Suprapubic skin (tissue), 4 donors: ENCODE measurements at regions not wholly inside any gene's neighbourhood (a gene's known extent, or its start where the extent isn't known, plus 50 kb on each side); places are given as distances from the start of the nearest gene placed in this dataset.

Experiments
- DNase-seq, 2 donors: peaks; one replicate each; pipeline ENCODE4 v3.0.0-alpha.2; 2019; ENCODE audit warnings: low spot score in 2 of 2
- H3K27ac ChIP-seq: fragments of 200-600 bp; sonication (generic); one replicate; pipeline ENCODE4 v1.5.1; 2019
- H3K27me3 ChIP-seq: fragments of 200-600 bp; sonication (generic); one replicate; pipeline ENCODE4 v1.5.1; 2019
- H3K36me3 ChIP-seq: fragments of 200-600 bp; sonication (generic); one replicate; pipeline ENCODE4 v1.5.1; 2019
- H3K4me1 ChIP-seq: fragments of 200-600 bp; sonication (generic); one replicate; pipeline ENCODE4 v1.5.1; 2019
- H3K4me3 ChIP-seq: fragments of 200-600 bp; sonication (generic); one replicate; pipeline ENCODE4 v1.5.1; 2019; ENCODE audit warnings: mild to moderate bottlenecking
- H3K9me3 ChIP-seq: fragments of 200-600 bp; sonication (generic); one replicate; pipeline ENCODE4 v1.5.1; 2019
- EP300 ChIP-seq: sonication (generic); formaldehyde crosslinking; IDR thresholded peaks from one replicate; pipeline ENCODE4 v1.6.1; 2017; ENCODE audit warnings: antibody characterized with exemption
- POLR2A ChIP-seq, 2 donors: fragments of 450-650 bp; IDR thresholded peaks; one replicate each; pipeline ENCODE4 v1.6.1; 2017; ENCODE audit warnings: antibody characterized with exemption in 2 of 2, mild to moderate bottlenecking in 2 of 2, moderate library complexity in 2 of 2
- POLR2AphosphoS5 ChIP-seq, 3 donors: sonication (generic); formaldehyde crosslinking; IDR thresholded peaks; one replicate each; pipeline ENCODE4 v1.6.1; 2017; ENCODE audit warnings: antibody characterized with exemption in 3 of 3
- WGBS: methylation state at CpG from one replicate; pipeline ENCODE4 v1.1.5; 2018; 5-methylcytosine and 5-hydroxymethylcytosine counted together
- TF ChIP-seq, protein P1 (sequence below), 2 donors: fragments of 200-600 bp in 1 of 2; fragments of 450-650 bp in 1 of 2; sonication (generic) in 1 of 2; IDR thresholded peaks; one replicate each; pipeline ENCODE4 v1.5.1; 2016 to 2019; ENCODE audit warnings: antibody characterized with exemption in 2 of 2, mild to moderate bottlenecking in 1 of 2, moderate library complexity in 1 of 2

DNA sequence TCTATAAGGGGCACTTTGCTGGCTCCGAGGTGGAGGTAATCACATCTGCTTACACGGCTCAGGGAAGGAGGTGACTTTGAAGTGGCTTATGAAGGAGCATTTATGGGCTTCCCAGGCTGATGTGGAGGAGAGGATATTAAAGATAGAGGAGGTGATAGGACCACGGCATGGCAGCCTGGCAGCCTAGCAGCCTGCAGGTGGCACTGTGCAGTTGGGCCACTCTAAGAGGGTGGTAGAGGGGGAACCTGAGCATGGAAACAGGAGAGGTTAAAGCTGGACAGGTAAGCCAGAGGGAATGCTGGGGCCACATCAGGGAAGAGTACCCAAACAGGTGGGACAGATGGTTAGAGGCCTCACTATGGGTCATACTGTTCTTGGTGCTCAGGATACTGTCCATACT, 375.0 kb downstream of the WDR72 start:
- 61% methylated on average over 3 of the region's 3 CpGs for WGBS
- TF ChIP-seq POLR2AphosphoS5 (IDR thresholded peaks at IDR 0.05), result no peak
- TF ChIP-seq EP300, result no peak
- no peak for TF ChIP-seq POLR2A (IDR thresholded peaks at IDR 0.05)
- TF ChIP-seq, protein P1, sequence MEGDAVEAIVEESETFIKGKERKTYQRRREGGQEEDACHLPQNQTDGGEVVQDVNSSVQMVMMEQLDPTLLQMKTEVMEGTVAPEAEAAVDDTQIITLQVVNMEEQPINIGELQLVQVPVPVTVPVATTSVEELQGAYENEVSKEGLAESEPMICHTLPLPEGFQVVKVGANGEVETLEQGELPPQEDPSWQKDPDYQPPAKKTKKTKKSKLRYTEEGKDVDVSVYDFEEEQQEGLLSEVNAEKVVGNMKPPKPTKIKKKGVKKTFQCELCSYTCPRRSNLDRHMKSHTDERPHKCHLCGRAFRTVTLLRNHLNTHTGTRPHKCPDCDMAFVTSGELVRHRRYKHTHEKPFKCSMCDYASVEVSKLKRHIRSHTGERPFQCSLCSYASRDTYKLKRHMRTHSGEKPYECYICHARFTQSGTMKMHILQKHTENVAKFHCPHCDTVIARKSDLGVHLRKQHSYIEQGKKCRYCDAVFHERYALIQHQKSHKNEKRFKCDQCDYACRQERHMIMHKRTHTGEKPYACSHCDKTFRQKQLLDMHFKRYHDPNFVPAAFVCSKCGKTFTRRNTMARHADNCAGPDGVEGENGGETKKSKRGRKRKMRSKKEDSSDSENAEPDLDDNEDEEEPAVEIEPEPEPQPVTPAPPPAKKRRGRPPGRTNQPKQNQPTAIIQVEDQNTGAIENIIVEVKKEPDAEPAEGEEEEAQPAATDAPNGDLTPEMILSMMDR (IDR thresholded peaks at IDR 0.05), result no peak
- H3K36me3 ChIP-seq, result no peaks in the 10 kb centered on the region
- no peaks in the 10 kb centered on the region for H3K27me3 ChIP-seq
- no peaks in the 10 kb centered on the region for H3K9me3 ChIP-seq
- H3K27ac ChIP-seq, result no peak overlapping the region
- H3K4me3 ChIP-seq, result no peak overlapping the region
- DNase-seq, result no peak
- no peaks in the 10 kb centered on the region for H3K4me1 ChIP-seq

DNA sequence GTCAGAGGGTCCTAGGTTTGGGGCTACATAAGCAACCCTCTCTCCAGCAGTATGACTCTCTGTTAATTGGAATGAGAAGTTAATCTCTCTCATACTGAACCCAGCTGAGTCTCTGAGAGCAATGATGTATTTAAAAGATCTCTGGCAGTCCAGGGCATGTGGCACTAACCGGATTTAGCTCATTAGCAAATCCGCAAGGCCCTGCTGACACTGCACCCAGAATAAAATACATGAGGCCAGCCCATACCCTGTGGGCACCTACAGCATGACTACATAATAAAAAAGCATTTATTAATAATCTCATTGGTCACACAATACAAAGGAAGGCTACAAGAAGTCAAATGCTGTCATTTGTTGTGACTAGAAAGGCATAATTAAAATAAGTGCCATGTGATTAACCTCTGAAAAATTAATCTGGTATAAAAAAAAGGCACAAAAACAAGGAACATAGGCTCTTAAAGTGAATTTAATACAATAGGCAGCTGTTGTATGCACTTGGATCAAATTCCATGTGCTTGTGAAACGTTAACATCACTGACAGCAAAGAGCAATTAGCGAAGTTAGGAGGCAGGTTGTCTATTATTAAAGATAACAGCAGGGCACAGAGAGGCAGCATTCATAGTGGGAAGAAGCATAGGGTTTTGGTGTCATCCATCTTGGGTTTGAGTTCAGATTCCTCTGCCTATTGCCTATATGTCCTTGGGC, 381.2 kb downstream of the WDR72 start:
- H3K9me3 ChIP-seq, result no peaks in the 10 kb centered on the region
- H3K36me3 ChIP-seq, result no peaks in the 10 kb centered on the region
- DNase-seq, result no peak
- 59% methylated on average over 4 of the region's 4 CpGs for WGBS
- H3K27me3 ChIP-seq, result no peaks in the 10 kb centered on the region
- no peak overlapping the region for H3K27ac ChIP-seq
- no peak overlapping the region for H3K4me3 ChIP-seq
- TF ChIP-seq POLR2A (IDR thresholded peaks at IDR 0.05), result no peak
- TF ChIP-seq EP300, result no peak
- TF ChIP-seq, protein P1 (IDR thresholded peaks at IDR 0.05), result no peak
- TF ChIP-seq POLR2AphosphoS5 (IDR thresholded peaks at IDR 0.05), result no peak
- H3K4me1 ChIP-seq, result no peaks in the 10 kb centered on the region

DNA sequence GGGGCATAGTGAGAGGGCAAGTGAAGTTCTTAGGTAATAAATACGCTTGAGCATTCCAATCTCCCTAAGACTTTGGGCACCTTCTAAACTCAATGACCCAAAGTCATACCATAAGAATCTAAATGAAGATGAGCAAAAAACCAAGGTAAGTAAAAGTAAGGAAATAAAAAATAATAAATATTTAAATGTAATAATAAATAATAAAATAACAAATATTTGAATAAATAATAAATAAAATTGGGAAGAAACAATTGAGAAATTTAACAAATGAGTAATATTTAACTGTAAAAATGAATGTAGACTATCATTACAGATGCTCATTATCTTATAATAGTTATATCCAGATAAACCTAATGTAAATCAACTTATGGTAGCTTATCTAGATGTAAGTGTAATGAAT, 391.7 kb downstream of the WDR72 start:
- Histone ChIP-seq H3K27me3 (no peaks in the 10 kb centered on the region), H3K36me3 (no peaks in the 10 kb centered on the region), H3K27ac (no peak overlapping the region), H3K4me3 (no peak overlapping the region), H3K4me1 (no peaks in the 10 kb centered on the region), H3K9me3 (peaks cover 8% of the 10 kb centered on the region)
- DNase-seq, result no peak
- TF ChIP-seq POLR2A (IDR thresholded peaks at IDR 0.05) (no peak), EP300 (no peak), POLR2AphosphoS5 (IDR thresholded peaks at IDR 0.05) (no peak)
- TF ChIP-seq, protein P1 (IDR thresholded peaks at IDR 0.05), result no peak
- WGBS, result 89% methylated on average over 1 of the region's 1 CpG

DNA sequence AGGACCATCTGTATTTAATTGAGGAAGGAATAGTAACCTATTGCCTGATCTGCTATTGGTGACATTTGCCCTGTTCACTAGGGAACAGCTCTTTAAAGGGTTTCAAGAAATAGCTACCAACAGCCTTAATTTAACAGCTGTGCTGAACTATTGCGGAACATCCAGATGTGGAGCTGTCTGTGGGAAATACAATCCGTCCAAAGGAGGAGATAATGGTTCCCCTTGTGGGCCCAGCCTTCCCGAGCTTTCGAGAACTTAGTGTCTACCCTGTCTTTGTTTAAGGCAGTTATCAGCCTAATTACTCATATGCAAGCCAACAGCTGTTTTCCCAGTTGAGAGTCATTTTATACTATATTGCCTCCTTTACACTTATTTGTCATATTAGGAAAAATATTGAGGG, 398.6 kb downstream of the WDR72 start:
- no peak for DNase-seq
- Histone ChIP-seq H3K27ac (no peak overlapping the region), H3K4me1 (no peaks in the 10 kb centered on the region), H3K9me3 (no peaks in the 10 kb centered on the region), H3K36me3 (no peaks in the 10 kb centered on the region), H3K27me3 (no peaks in the 10 kb centered on the region), H3K4me3 (no peak overlapping the region)
- TF ChIP-seq EP300 (no peak), POLR2A (IDR thresholded peaks at IDR 0.05) (no peak), POLR2AphosphoS5 (IDR thresholded peaks at IDR 0.05) (no peak)
- TF ChIP-seq, protein P1 (IDR thresholded peaks at IDR 0.05), result no peak
- whole genome bisulfite sequencing, result 63% methylated on average over 4 of the region's 4 CpGs

DNA sequence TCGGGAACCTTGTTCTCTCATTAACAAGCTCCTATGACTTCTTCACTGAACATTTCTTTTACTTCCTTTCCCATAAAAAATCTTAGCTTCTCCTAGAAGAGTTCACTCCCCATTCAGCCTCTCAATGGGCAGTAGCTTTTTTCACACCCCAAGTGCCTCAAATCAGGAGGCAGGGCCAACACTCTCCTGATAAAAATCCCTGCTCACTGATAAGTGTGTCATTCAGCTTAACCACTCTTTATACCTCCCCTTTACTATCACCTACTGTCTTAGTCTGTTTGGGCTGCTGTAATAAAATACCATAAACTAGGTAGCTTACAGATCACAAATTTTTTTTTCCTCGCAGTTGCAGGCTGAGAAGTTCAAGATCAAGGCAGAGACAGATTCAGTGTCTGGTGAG, 400.4 kb downstream of the WDR72 start:
- H3K4me3 ChIP-seq, result no peak overlapping the region
- TF ChIP-seq EP300, result no peak
- TF ChIP-seq, protein P1 (IDR thresholded peaks at IDR 0.05), result no peak
- no peak for TF ChIP-seq POLR2A (IDR thresholded peaks at IDR 0.05)
- no peak for TF ChIP-seq POLR2AphosphoS5 (IDR thresholded peaks at IDR 0.05)
- 82% methylated on average over 2 of the region's 2 CpGs for WGBS

More for the DNA sequence above, 400.4 kb downstream of the WDR72 start:
- Histone ChIP-seq H3K27me3 (no peaks in the 10 kb centered on the region), H3K9me3 (no peaks in the 10 kb centered on the region), H3K27ac (no peak overlapping the region), H3K36me3 (no peaks in the 10 kb centered on the region), H3K4me1 (no peaks in the 10 kb centered on the region)
- DNase-seq, result no peak
